ENCODE measurements at regions not wholly inside any gene's neighbourhood (a gene's known extent, or its start where the extent isn't known, plus 50 kb on each side); places are given as distances from the start of the nearest gene placed in this dataset.

DNA sequence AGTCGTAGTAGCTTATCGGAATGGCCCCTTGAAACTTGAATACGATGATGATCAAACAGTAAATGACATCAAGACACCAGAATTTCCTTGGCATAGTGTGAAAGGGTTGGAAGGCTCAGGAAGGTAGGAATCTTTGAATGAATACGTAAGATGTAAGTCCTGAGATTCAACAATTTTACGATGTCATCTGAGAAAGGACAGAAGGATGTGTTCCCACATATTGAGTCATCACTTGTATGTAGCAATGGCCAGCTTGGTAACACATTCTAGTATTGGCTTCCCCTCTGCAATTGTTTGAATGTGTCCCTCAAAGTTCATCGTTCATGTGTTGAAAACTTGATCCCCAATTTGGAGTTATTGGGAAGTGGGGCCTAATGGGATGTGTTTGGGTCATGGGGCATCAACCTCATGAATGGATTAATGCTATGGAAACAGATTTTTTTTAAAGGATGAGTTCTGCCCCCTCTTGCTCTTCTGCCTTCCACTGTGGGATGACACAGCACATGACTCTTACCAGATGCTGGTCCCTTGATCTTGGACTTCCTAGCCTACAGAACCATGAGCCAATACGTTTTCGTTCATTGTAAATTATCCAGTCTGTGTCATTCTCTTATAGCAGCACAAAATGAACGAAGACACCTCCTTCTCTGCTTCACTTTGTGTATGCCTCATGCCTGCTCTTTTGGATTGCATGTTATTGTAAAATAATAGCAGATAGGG, 284.6 kb downstream of the BCAT1 start:
- TF ChIP-seq, protein P1, sequence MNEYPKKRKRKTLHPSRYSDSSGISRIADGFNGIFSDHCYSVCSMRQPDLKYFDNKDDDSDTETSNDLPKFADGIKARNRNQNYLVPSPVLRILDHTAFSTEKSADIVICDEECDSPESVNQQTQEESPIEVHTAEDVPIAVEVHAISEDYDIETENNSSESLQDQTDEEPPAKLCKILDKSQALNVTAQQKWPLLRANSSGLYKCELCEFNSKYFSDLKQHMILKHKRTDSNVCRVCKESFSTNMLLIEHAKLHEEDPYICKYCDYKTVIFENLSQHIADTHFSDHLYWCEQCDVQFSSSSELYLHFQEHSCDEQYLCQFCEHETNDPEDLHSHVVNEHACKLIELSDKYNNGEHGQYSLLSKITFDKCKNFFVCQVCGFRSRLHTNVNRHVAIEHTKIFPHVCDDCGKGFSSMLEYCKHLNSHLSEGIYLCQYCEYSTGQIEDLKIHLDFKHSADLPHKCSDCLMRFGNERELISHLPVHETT (CRISPR knock-in tag; conservative IDR thresholded peaks at IDR 0.05 in 1 of 2, IDR thresholded peaks at IDR 0.05 in 1 of 2) = no peak
- TF ChIP-seq BHLHE40 (IDR thresholded peaks at IDR 0.05; ENCODE audit: low read length) (no peak), POLR2A (conservative IDR thresholded peaks at IDR 0.05) (no peak), ZNF354B (CRISPR knock-in tag; IDR thresholded peaks at IDR 0.05) (no peak), TCF7L2 (IDR thresholded peaks at IDR 0.05; ENCODE audit: low read depth, low read length) (no peak), BRCA1 (IDR thresholded peaks at IDR 0.05) (no peak), BRCA1 (CRISPR knock-in tag; IDR thresholded peaks at IDR 0.05) (no peak), CBX3 (IDR thresholded peaks at IDR 0.05; ENCODE audit: borderline replicate concordance in 1 of 2, low read length in 2 of 2) (no peak), TGIF2 (CRISPR knock-in tag; IDR thresholded peaks at IDR 0.05) (no peak), ZNF134 (CRISPR knock-in tag; conservative IDR thresholded peaks at IDR 0.05) (no peak), ELF1 (tag; IDR thresholded peaks at IDR 0.05) (no peak), CHD2 (IDR thresholded peaks at IDR 0.05; ENCODE audit: low read depth, low read length) (no peak), FOXA1 (IDR thresholded peaks at IDR 0.05; ENCODE audit: borderline replicate concordance) (no peak), DPF2 (IDR thresholded peaks at IDR 0.05) (no peak)
- TF ChIP-seq, protein P2, sequence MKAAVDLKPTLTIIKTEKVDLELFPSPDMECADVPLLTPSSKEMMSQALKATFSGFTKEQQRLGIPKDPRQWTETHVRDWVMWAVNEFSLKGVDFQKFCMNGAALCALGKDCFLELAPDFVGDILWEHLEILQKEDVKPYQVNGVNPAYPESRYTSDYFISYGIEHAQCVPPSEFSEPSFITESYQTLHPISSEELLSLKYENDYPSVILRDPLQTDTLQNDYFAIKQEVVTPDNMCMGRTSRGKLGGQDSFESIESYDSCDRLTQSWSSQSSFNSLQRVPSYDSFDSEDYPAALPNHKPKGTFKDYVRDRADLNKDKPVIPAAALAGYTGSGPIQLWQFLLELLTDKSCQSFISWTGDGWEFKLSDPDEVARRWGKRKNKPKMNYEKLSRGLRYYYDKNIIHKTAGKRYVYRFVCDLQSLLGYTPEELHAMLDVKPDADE (conservative IDR thresholded peaks at IDR 0.05; ENCODE audit: control insufficient read depth, low read depth, low read length) = no peak
